VCaP (cell line): ENCODE measurements at regions not wholly inside any gene's neighbourhood (a gene's known extent, or its start where the extent isn't known, plus 50 kb on each side); places are given as distances from the start of the nearest gene placed in this dataset.
A peak's percentile ranks its signal among the peaks of the same experiment; 100 is the strongest.

ENCODE experiments used
- H3K27ac ChIP-seq: fragments of 450-650 bp; 2 replicates; pipeline ENCODE4 v1.5.1; 2017
- TF ChIP-seq, protein P1 (sequence below): fragments of 450-650 bp; conservative IDR thresholded peaks from 2 replicates; pipeline ENCODE4 v1.5.1; 2017; ENCODE audit warnings: mild to moderate bottlenecking, moderate library complexity

DNA sequence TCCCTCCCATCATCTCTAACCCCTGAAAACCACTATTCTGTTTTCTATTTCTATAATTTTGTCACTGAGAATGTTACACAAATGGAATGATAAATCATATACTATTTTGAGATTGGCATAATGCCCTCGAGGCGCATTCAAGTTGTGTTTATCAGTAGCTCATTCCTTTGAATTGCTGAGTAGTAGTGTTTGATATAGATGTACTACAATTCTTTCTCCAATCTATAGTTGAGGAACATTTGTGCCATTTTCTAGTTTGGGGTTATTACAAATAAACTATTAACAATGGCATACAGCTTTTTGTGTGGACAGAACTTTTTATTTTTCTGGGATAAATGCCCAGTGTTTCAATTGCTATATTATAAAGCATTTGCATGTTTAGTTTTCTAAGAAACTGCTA is 86.0 kb downstream of the CCR1 start:
- H3K27ac ChIP-seq: no peak overlapping the region

DNA sequence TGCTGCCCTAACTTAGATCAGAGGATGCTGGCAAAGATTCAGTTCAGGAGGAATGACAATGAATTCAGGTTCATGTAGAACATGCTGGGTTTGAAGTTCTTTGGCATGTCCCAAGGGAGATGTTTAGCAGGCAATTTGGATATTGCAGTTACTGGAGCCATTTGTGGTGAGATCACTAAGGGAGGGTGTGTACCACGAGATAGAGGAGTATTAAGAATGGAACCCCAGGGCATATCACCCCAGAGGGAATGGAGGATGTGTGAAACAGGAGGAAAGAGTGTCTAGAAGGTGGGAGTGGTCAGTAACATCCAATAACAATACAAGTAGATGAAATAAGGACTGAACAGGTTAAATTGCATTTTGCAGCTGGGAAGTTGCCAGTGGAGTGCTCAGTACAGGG is 87.1 kb downstream of the CCR1 start:
- TF ChIP-seq, protein P1, sequence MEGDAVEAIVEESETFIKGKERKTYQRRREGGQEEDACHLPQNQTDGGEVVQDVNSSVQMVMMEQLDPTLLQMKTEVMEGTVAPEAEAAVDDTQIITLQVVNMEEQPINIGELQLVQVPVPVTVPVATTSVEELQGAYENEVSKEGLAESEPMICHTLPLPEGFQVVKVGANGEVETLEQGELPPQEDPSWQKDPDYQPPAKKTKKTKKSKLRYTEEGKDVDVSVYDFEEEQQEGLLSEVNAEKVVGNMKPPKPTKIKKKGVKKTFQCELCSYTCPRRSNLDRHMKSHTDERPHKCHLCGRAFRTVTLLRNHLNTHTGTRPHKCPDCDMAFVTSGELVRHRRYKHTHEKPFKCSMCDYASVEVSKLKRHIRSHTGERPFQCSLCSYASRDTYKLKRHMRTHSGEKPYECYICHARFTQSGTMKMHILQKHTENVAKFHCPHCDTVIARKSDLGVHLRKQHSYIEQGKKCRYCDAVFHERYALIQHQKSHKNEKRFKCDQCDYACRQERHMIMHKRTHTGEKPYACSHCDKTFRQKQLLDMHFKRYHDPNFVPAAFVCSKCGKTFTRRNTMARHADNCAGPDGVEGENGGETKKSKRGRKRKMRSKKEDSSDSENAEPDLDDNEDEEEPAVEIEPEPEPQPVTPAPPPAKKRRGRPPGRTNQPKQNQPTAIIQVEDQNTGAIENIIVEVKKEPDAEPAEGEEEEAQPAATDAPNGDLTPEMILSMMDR: no peak
- H3K27ac ChIP-seq: no peak overlapping the region

More for the DNA sequence above, 86.0 kb downstream of the CCR1 start:
- TF ChIP-seq, protein P1: no peak

DNA sequence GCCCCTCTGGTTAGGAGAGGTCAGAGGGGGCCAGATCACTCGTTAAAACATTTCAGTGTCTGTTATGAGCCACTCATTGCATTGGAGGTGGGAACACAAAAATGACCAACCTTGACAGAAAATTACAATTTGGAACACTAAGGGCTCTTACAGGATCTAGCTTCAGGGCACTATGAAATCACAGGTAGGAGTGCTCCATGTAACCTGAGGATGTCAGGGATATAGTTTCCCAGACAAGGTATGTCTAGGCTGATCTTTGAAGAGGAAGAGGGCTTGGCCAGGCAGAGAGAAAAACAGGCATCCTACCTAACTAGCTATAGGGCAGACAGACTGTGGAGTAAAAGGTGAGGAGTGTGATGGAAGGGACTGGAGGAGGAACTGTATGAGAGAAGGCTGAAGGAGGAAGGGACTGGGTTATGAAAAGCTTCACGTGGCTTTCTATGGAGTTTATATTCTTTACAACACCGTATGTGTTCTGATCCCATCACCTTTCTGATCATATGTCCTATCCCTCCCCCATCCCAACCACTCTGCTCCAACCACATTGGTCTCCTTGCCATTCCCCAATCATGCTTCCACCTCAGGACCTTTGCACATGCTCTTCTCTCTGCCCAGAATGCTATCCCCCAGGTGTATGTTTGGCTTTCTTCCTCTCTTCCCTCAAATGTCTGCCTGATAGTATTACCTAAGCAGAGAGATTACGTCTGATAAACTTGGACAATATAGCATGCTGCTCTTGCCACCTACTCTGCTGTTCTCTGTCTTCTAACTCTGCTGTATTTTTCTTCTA is 88.2 kb downstream of the CCR1 start:
- TF ChIP-seq, protein P1: no peak
- H3K27ac ChIP-seq: no peak overlapping the region

DNA sequence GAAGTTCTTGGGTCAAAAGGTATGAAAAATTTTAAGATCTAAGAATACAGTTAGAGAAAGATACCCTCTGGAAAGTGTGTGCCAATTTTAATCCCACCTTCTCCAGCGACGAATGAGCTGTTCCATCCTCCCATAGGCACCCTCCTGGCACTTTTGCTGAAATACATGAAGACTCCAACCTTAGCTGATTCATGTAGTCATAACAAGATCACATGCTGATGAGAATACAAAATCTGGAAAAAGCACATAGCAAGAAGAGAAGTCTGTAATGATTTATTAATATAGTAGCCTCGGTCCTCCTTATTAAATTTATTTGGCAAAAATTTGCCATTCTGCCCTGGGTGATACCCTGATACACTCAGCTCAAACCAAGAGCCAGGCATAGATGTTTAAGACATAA is 88.9 kb downstream of the CCR1 start:
- no peak overlapping the region for H3K27ac ChIP-seq
- TF ChIP-seq, protein P1: no peak

DNA sequence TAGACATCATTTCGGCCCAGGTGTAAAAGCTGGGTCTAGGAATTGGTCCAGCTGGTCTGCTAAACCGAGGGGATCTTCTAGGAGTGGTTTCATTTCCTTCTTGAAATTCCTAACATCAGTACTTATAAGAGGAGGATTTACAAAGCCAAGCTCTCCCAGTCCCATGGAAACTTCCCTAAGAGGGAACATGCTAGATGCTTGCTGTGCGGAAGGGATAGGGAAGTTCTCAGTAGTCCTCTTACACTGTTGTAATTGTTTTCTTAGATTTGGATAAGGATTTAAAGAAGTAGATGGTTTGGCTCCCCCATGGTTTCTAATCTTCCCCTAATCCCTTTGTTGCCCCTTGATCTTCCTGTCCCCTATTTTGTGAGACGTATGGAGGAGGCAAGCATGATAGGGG is 89.7 kb upstream of the XCR1 start:
- TF ChIP-seq, protein P1: no peak
- H3K27ac ChIP-seq: no peak overlapping the region

DNA sequence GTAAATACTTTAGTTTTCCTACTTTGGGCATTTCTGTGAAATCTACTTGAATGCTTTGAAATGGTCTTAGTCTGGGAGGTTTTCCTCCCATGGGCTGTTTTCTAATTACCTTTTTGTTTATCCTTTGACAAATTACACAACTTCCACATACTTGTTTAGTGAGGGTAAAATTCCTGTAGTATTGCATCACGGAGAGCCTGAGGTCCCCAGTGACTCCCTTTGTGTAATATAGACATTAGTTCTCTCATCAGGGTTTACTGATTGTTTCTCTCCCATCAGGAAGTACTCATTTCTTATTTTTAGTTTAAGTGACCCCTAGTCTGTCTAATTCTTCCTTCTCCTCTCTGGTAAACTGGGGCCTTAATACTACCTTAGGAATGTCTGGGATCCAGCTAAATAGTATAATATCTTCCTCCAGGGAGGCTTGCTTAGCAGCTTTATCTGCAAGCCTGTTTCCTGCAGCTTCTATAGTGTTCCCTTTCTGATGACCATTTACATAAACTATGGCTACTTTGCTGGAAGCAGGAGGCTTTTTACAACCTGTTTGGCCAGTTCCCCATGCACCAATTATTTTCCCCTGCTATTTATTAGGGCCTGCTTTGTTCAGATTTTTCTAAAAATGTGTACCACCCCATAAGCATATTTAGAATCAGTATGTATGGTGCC is 87.2 kb upstream of the XCR1 start:
- TF ChIP-seq, protein P1: no peak
- H3K27ac ChIP-seq: peak overlapping the region; percentile 44

DNA sequence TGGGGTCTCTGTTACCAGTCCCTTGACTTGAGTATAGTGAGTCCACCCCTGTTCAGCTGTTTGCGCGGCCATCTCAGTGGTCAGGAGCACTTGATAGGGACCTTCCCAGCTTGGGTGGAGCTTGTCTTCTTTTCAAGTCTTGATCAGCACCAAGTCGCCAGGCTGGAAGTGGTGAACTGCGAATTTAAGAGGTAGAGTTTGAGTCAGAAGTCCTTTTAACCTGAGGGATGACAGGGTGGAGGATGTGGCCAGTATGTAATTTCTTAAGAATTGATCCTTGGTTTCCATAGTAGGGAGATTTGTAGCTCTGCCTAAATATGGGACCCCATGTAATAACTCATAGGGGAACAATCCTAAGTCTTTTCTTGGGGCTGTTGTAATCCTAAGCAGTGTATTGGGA is 86.3 kb upstream of the XCR1 start:
- TF ChIP-seq, protein P1: no peak
- H3K27ac ChIP-seq: no peak overlapping the region
